NCI-H526 treated with DMSO at 0.1 percent for 48 hours (cell line): ENCODE measurements at regions not wholly inside any gene's neighbourhood (a gene's known extent, or its start where the extent isn't known, plus 50 kb on each side); places are given as distances from the start of the nearest gene placed in this dataset.
A peak's percentile ranks its signal among the peaks of the same experiment; 100 is the strongest.
"Not testable (repeated sequence)": the region's sequence is repeated elsewhere in the genome, so short reads cannot be mapped to it uniquely, and the experiment has no call there.

Experiments used
- DNase-seq: peaks from one replicate; lab custom pipeline; 2025; lab: John Stamatoyannopoulos, UW

DNA sequence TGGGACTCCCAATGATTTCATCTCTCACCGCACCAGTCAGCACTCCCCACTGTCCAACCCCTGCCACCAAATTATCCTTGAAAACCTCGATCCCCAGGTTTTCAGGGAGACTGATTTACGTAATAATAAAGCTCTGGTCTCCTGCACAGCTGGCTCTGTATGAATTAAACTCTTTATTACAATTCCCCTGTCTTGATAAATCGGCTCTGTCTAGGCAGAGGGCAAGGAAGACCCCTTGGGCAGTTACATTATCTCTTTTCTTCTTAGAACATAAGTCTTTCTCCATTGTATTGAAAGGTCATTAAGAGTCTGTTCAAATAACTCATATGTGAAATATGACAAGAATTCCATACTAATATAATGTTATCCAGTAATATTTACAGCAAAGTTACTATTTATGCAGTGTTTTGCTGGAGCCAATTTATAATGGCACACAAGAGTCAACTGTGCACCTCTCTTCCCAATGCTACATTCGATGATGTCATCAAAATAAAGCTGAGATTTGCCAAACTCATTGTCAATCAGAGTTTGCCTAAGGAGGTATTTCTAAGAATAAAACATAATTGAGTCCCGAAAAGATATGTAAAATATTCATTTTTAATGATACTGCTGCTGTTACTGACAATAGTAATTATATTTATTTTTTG is 1297.2 kb upstream of the LRRTM3 start:
- DNase-seq = no peak

DNA sequence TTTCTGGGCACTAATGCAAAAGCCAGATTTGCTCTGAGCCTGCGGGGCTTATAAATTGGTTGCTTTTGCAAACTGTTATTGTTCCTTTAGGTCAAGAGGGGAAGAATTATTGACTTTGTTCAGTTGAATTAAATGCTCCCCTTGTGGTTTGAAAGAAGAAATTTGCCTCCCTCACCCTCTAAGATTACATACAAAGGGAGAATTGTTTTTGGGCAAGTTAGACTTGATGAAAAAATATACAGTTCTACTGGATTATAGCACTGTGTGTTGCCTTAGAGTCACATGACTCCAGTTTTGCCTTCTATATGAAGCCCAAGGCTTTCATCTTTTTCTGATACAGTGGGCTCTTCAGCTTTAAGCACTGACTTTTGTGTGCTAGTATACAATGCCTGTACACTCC is 1265.8 kb upstream of the LRRTM3 start:
- no peak for DNase-seq

DNA sequence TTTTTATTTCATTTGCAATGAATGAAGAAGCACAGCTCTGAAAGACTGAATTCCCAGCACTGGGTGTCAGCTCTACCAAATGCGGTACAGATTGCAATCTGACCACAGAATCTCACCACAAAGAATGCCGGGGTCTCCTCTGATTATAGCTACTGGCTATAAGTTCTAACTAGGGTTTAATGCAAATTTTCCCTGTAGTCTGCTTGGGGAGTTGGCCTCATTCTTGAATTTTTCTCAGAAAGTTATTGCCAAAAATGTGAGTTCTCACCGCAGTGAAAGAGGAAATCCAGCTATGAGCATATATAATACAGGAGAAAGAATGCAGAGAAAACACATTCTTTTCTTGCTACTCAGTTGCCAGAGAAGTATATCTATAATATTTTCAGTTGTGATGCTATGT is 1255.7 kb upstream of the LRRTM3 start:
- no peak for DNase-seq

DNA sequence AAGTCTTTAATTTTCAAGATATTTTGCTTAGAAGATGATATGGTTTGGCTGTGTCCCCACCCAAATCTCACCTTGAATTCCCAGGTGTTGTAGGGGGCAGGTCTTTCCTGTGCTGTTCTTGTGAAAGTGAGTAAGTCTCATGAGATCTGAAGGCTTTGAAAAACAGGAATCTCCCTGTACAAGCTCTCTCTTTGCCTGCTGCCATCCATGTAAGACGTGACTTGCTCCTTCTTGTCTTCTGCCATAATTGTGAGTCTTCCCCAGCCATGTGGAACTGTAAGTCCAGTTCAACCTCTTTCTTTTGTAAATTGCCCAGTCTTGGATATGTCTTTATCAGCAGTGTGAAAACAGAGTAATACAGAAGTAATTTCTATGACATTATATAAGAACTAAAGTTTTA is 1255.2 kb upstream of the LRRTM3 start:
- not testable (repeated sequence) for DNase-seq

DNA sequence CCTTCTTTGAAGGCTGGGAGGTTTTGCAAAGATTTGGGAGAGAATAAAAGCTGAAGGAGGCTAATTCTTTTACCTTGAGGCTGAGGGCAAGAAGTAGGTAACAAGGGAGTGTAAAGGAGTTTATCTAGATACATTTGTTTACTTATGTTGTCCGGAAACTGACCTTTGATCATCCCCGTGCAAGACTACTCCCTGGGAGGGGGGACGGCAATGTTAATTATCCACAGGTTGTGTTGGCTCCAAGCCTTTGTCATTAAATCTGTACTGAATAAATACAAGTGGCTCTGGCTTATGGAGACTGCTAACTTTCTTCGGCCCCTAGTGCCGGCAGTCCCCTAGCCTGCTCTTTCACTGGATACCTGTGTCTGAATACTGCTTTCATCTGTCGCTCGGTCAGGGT is 1250.6 kb upstream of the LRRTM3 start:
- DNase-seq = no peak

DNA sequence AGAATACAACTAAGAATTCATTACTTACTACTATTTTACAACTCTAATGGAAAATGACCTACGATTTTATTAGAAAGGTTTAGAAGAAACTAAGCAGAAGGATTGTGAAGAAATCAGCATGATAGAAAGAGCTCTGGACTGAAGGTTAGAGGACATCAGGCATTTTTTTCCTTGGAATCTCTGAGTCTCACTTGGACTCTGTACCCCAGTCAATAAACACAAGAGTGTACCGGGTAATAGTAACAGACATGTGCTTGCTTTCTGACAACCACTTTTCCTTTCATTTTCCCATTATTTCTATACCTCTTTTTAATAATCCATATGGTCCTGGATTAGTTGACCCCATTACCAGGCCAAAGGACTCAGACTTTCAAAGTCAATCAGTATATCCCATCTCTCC is 1240.9 kb upstream of the LRRTM3 start:
- no peak for DNase-seq

DNA sequence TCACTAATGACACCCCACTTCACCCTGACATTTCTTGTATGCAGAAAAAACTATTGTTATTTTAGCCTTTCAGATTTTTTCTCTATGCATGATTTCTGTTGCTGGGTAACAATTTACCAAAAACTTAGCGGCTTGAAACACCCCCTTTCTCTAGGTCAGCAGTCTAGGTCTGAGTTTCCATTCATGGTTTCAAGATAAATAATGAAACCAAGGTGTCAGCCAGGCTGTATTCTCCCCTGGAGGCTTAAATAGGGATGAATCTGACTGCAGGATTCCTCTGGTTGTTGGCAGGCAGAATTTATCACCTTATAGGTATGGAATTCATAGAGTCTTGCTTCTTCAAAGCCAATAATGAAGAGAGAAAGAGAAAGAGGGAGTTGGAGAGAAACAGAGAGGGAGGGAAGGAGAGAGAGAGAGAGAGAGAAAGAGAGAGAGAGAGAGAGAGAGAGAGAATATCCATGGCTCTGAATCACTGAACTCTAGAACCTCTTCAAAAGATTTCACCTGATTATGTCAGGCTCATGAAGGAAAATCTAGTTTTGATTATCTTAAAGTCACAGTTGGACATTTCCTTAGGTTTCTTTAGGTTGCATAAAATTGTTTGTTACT is 1224.6 kb upstream of the LRRTM3 start:
- no peak for DNase-seq

DNA sequence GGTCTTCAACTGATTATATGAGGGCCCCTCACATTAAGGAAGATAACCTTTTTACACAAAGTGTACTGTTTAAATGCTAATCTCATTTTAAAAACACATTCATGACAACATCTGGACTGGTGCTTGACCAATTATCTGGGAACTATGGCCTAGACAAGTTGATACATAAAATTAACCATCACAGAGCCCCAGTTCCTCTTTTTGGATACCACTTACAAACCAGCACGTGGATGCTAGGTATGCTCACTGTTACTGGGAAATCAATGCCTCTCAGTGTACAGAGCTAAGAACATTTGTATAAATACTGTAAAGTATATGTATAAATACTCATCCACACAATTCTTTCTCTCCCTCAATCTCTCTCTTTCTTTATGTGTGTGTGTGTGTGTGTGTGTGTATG is 1217.8 kb upstream of the LRRTM3 start:
- no peak for DNase-seq

DNA sequence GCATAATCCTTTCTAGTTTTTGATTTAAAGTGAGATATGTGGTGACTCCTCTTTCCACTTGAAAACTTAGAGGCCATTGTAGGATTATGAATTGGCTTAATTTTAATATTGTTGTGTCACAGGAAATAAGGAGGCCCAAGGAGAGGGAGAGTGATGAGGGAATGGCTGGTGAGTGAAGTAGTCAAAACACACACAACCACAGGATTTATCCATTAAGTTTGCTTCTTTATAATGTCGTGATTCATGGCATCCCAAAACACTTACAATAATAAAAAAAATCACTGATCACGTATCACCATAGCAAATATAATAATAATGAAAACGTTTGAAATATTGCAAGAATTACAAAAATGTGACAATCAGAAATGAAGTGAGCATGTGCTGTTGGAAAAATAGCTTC is 1215.5 kb upstream of the LRRTM3 start:
- no peak for DNase-seq

DNA sequence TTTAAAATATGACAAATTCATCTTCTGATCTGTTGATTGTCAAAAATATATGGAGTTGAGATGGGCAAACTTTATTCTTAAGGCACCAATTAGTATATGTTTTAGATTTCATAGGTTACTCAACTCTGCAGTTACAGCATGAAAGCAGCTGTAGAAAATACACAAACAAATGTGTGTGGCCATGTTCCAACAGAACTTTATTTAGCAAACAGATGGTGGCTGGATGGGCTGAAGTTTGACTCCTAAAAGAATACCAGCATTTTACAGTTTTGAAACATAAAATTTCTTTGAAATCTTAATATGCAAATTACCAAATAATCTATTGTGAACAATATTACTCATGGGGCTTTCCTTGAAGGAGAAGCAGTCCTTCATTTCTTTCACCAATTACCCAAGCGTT is 1206.0 kb upstream of the LRRTM3 start:
- DNase-seq = no peak

DNA sequence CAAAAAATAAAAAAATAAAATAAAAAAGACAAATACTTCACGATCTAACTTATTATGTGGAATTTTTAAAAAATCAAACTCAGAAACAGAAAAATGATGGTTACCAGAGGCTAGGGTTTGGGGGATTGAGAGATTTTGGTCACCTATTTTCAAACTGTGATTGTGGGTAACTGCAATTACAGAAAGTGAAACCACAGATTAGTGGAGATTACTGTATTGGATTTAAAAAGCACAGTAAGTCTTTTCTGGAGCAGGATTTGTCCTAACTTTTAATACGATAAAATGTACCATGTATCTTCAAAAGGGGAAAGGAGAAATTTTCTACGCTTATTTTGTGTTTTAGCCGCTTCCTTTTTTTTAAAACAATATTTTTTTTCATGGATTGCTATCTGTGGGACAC is 1204.9 kb upstream of the LRRTM3 start:
- DNase-seq = no peak

DNA sequence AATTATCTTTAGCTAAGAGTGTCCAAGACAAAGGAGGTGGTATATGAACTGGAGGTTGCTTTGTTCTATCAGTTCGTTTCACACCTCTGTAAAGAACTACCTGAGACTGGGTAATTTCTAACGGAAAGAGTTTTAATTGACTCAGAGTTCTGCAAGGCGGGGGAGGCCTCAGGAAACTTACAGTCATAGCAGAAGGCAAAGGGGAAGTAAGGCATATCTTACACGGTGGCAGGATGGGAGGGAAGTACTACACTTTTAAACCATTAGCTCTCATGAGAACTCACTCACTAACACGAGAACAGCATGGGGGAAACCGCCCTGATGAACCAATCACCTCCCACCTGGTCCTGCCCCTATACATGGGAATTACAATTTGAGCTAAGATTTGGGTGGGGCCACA is 1202.3 kb upstream of the LRRTM3 start:
- DNase-seq = no peak

DNA sequence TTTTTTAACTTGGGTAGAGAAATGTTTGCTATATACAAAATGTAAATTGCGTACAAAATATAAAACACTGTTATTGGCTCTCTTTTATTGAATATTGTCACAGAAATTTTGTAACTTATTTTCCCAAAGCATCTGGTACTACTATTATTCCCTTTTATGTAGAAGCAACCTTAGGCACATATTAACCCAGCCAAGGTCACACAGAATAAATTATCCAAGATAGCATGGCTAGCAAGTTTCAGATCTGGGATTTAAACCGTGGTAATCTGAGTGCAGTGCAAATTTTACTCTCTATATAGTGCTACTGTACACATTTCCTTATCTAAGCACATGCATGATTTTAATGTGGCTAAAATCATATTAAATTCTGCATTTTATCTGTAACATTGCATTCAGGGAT is 1190.5 kb upstream of the LRRTM3 start:
- no peak for DNase-seq

DNA sequence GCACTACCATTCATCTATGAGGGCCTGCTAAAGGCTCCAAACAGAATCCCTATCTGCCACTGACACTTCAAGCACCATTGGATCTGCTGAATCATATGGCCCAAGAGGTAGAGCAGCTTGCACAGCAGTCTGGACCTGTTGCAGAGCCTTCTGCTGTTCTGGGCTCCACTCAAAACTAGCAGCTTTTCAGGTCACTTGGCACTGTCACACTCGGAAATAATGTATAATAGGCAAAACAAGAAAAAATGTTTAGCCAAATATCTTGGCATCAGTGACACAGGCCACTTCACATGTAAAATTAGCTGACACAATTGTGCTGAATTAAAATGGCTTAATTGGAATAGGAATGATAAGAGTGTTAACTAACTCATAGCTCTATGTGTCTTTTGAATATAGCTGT is 1182.9 kb upstream of the LRRTM3 start:
- DNase-seq = no peak

DNA sequence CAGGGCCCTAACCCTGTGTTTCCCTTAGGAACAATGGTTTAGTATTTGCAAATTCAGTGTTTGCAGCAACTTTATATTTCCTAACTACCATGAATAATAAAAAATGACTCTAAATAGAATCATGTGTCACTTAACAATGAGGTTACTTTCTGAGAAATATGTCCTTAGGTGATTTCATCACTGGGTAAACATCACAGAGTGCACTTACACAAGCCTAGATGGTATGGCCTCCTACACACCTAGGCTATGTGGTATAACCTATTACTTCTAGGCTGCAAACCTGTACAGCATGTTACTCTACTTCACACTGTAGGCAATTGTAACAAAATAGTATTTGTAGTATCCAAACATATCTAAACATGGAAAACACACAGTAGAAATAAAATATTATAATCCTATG is 1174.6 kb upstream of the LRRTM3 start:
- DNase-seq = no peak

DNA sequence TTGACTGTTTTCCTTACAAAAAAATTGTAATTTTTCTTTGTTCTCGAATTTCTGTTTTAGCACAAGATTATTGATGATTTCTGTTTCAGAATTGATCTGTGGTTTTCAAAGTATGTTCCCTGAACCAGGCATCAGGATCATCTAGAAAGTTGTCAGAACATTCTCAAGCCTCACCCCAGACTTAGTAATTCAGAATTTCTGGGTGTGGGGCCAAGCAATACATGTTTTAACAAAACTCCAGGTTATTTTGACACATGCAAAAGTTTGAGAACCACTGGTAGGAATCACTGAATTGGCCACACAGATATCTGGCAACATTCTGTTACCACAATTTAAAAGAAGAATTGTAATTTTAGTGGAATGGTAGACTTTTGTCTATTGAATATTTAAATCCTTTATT is 1173.9 kb upstream of the LRRTM3 start:
- DNase-seq = no peak

DNA sequence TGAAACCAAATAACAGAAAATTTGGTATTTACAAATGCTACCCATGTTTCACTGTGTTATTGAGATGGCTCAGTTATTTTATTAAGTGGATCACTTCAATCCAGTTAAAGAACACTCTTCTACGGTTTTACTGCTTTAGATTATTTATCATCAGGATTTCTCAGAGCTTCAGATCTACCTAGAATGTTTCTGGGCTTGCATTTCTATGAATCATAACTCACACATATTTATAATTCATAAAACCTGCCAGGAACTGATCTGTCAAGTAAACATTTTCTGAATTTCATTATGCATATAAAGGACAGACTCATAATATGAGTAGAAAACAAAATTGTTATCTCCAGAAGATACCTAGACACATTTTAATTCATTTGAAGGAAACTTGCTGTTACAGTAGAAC is 1172.3 kb upstream of the LRRTM3 start:
- DNase-seq = no peak

DNA sequence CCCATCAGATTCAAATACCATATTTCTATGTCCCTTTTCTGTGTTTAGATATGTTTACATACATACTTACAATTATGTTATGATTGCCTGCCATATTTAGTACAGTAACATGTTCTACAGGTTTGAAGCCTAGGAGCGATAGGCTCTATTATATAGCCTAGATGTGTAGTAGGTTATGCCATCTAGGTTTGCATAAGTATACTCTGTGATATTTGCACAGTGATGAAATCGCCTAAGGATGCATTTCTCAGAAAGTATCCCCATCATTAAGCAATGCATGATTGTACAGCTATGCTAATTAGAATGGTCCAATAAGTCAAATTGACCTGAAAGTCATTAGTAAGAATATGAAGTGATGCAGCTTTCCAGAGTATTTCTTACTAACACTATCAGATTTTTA is 1171.7 kb upstream of the LRRTM3 start:
- DNase-seq = peak; percentile 0

DNA sequence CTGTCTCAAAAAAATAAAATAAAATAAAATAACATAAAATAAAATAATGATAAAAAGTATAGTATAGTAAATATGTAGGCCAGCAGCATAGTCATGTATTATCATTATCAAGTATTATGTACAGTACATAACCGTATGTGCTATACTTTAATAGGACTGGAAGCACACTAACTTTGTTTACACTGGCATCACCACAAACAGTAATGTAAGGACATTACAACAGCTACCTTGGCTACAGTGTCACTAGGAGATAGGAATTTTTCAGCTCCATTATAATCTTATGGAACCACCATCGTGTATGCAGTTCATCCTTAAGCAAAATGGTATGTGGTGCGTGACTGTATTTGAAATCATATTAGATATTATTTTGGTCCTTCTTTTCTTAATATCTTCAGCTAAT is 1163.5 kb upstream of the LRRTM3 start:
- no peak for DNase-seq

DNA sequence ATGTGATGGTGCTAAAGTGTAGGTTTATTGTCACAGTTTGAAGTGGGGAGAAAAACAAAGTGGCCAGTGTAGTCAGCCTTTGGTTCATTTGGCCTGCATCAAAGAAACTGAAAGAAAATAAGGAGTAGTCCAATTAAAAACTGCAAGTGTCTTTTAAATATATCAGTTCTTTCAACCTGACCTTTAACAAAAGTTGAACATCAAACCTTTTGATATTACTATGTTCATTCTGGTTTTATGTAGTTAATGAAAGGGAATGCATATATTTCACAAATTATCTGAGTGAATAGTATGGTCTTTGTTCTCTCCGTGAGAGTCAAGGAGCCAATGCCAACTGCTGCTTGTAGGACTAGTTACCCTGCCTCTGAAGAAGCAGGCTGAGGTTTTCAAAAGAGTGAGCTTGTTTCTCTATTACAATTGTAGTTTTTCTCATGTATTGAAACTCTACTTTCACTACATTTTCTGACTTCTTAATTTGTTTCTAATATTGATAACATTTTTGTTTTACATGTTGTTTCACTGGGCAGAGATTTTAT is 1160.8 kb upstream of the LRRTM3 start:
- no peak for DNase-seq

DNA sequence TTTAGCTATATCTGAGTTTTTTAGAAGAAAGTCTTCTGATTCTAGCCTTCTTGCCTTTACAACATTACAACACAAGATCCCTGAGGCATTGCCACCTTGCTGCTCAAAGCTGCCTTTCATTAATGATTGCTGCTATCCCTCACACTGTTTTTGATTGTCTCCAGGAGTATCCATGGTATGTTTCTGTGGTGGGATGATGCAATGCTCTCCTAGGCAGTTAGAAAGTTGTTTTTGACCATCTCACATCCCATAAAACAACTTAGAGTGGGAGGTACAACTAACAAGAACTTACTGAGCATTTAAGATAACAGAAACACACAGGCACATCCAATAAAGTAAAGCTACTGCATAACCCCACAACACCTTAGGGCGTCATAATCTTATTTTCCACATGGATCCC is 1156.0 kb upstream of the LRRTM3 start:
- no peak for DNase-seq

DNA sequence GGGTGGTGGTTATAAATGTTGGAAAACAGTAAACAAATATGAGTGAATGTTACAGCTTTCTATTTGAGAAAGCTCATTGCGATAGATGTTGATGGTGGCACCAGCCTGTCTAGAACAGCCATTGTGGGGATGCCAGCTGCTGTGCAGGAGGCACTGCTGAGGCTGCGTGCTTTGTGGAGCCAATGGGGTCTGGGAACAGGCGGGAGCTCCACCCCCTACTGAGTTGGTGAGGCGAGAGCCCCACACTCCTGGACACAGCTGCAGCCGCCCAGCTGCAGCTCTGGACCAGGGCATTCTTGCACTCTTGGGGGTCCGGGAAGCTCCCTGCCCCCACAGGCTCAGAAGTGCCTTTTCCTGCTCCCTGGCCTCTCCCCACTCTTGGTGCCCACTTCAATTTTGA is 1147.1 kb upstream of the LRRTM3 start:
- no peak for DNase-seq

DNA sequence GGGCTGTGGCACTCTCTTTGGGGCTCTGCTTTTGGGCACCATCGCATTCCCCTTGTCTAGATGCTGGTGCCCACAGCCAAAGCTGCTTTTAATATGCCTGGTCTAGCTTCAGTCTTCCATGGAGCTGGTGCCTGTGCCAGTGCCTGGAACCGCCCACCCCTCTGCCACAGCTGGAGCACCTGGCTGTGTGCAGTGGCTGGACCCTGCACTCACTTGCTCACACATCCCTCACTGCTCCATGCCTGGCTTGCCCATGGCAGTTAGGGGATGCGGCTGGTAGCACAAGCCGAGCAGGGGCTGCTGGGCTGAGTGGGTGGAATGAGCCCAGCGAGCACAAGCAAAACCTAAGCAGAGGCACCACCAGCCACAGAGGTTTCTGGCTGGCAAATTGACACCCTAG is 1145.9 kb upstream of the LRRTM3 start:
- no peak for DNase-seq

DNA sequence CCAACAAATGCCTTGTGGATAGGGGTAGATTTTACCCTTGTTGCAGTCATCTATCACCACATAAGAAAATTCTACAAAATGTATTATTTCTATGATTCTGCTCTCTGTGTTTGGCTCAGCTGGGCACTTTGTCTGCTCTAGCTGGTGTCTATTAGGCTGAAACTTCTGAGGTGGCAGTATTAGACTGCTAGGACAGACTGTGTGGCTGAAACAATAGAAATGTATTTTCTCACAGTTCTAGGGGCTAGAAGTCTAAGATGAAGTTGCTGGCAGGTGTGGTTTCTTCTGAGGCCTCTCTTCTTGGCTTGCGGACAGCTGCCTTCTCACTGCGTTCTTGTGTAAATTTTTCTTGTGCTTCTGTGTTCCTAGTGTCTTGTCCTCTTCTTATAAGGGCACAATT is 1139.6 kb upstream of the LRRTM3 start:
- no peak for DNase-seq
